ENCODE measurements at regions not wholly inside any gene's neighbourhood (a gene's known extent, or its start where the extent isn't known, plus 50 kb on each side); places are given as distances from the start of the nearest gene placed in this dataset.
A peak's percentile ranks its signal among the peaks of the same experiment; 100 is the strongest.

- H3K4me3 ChIP-seq (ENCODE audit: low read length), result no peak overlapping the region
- no peaks in the 10 kb centered on the region for H3K4me1 ChIP-seq (ENCODE audit: insufficient read depth, low read length)
- H3K9ac ChIP-seq (ENCODE audit: low read depth, low read length), result no peak overlapping the region
- no peak overlapping the region for H3K27ac ChIP-seq (ENCODE audit: low read length)
- no peaks in the 10 kb centered on the region for H3K27me3 ChIP-seq (ENCODE audit: insufficient read depth, low read length)
- no peaks in the 10 kb centered on the region for H3K36me3 ChIP-seq (ENCODE audit: insufficient read depth, low read depth, low read length)
- H3K9me3 ChIP-seq (ENCODE audit: insufficient read depth, low read depth, low read length), result no peaks in the 10 kb centered on the region
Observed at GRCh38 chr10:62618576-62619412, 185.7 kb upstream of the ADO start.

GRCh38 chr10:62619413-62619738 lies 185.1 kb upstream of the ADO start:
- Histone ChIP-seq H3K4me3 (ENCODE audit: low read length) (no peak overlapping the region), H3K9ac (ENCODE audit: low read depth, low read length) (no peak overlapping the region), H3K36me3 (ENCODE audit: insufficient read depth, low read depth, low read length) (no peaks in the 10 kb centered on the region), H3K9me3 (ENCODE audit: insufficient read depth, low read depth, low read length) (no peaks in the 10 kb centered on the region), H3K4me1 (ENCODE audit: insufficient read depth, low read length) (no peaks in the 10 kb centered on the region), H3K27me3 (ENCODE audit: insufficient read depth, low read length) (no peaks in the 10 kb centered on the region), H3K27ac (ENCODE audit: low read length) (no peak overlapping the region)

DNA sequence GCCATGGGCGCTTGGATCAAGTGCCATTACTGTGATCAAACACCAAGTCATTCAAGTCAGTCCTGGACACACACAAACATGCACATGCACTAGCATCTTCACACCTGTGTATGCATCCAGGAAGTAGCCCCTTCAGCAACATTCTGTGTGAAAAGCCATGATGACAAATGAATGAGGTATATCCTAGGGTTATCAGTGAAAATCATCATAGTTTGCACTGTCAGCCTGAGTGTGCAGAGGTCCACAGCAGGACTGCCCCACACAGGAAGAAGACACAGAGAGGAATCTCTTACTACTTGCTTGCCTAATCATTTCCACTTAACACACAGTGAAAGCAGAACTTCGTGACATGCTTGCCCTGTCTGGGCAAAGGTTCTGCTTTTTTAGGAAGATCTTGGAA lies 184.0 kb upstream of the ADO start:
- H3K9me3 ChIP-seq (ENCODE audit: insufficient read depth, low read depth, low read length), result no peaks in the 10 kb centered on the region

GRCh38 chr10:62623223-62623622 lies 181.3 kb upstream of the ADO start:
- Histone ChIP-seq H3K27ac (ENCODE audit: low read length) (no peak overlapping the region), H3K4me3 (ENCODE audit: low read length) (no peak overlapping the region), H3K4me1 (ENCODE audit: insufficient read depth, low read length) (peaks cover 30% of the 10 kb centered on the region), H3K27me3 (ENCODE audit: insufficient read depth, low read length) (no peaks in the 10 kb centered on the region), H3K9me3 (ENCODE audit: insufficient read depth, low read depth, low read length) (no peaks in the 10 kb centered on the region), H3K36me3 (ENCODE audit: insufficient read depth, low read depth, low read length) (no peaks in the 10 kb centered on the region), H3K9ac (ENCODE audit: low read depth, low read length) (no peak overlapping the region)

More for the DNA sequence above, 184.0 kb upstream of the ADO start:
- Histone ChIP-seq H3K4me3 (ENCODE audit: low read length) (no peak overlapping the region), H3K27ac (ENCODE audit: low read length) (no peak overlapping the region), H3K27me3 (ENCODE audit: insufficient read depth, low read length) (no peaks in the 10 kb centered on the region), H3K36me3 (ENCODE audit: insufficient read depth, low read depth, low read length) (no peaks in the 10 kb centered on the region), H3K4me1 (ENCODE audit: insufficient read depth, low read length) (peaks cover 8% of the 10 kb centered on the region; the same call in 1 of the 2 replicates), H3K9ac (ENCODE audit: low read depth, low read length) (no peak overlapping the region)

DNA sequence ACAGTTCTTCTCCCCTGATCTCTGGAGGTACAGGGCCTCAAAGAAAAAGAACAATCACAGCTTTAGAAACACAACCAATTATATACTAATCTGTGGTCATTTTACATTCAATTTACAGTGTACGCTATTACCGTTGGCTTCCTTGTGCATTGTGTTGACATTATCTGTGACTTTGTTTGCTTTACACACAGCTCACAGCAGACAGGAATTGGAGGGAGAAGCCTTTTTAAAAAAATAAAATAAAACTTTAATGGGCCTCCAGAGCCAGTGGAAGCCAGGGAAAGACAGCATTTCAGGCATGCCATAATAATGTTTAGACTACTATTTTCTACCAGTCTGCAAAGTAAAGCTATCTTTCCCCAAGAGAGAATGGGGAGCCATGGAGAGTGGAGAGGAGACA lies 179.0 kb upstream of the ADO start:
- H3K27me3 ChIP-seq (ENCODE audit: insufficient read depth, low read length), result no peaks in the 10 kb centered on the region
- no peak overlapping the region for H3K9ac ChIP-seq (ENCODE audit: low read depth, low read length)
- H3K4me1 ChIP-seq (ENCODE audit: insufficient read depth, low read length), result peaks cover 30% of the 10 kb centered on the region
- H3K9me3 ChIP-seq (ENCODE audit: insufficient read depth, low read depth, low read length), result no peaks in the 10 kb centered on the region
- H3K4me3 ChIP-seq (ENCODE audit: low read length), result no peak overlapping the region
- no peak overlapping the region for H3K27ac ChIP-seq (ENCODE audit: low read length)
- H3K36me3 ChIP-seq (ENCODE audit: insufficient read depth, low read depth, low read length), result no peaks in the 10 kb centered on the region

DNA sequence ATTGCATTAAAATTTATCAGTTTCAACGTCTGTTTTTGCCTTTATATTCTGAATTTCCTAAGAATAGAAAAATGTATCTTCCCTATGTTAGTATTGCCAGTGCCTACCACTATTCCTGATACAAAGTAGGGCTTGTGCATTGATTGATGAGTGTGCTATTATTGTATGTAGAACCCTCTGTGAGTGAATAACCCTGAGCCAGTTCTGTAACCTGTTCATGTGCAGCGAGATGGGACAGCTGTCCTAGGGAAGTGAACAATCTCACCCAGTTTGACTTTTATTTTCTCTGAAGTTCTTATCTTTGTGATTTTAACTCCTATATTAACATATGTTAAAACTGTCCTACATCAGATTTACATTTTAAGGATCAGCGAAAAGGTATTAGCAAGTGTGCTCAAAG lies 178.4 kb upstream of the ADO start:
- Histone ChIP-seq H3K36me3 (ENCODE audit: insufficient read depth, low read depth, low read length) (no peaks in the 10 kb centered on the region), H3K4me1 (ENCODE audit: insufficient read depth, low read length) (peaks cover 30% of the 10 kb centered on the region), H3K9me3 (ENCODE audit: insufficient read depth, low read depth, low read length) (no peaks in the 10 kb centered on the region), H3K27ac (ENCODE audit: low read length) (no peak overlapping the region), H3K4me3 (ENCODE audit: low read length) (peak overlapping the region; percentile 19; the same call in 1 of the 2 replicates), H3K27me3 (ENCODE audit: insufficient read depth, low read length) (no peaks in the 10 kb centered on the region), H3K9ac (ENCODE audit: low read depth, low read length) (0 out of 2 replicates have a peak overlapping the region, but pooled peaks have one; percentile 48)

GRCh38 chr10:62626817-62627216 lies 177.7 kb upstream of the ADO start:
- H3K27ac ChIP-seq (ENCODE audit: low read length), result peak overlapping the region; percentile 12
- H3K9ac ChIP-seq (ENCODE audit: low read depth, low read length), result peak overlapping the region; percentile 48; the same call in 1 of the 2 replicates
- H3K9me3 ChIP-seq (ENCODE audit: insufficient read depth, low read depth, low read length), result no peaks in the 10 kb centered on the region
- H3K4me3 ChIP-seq (ENCODE audit: low read length), result peak overlapping the region; percentile 19
- no peaks in the 10 kb centered on the region for H3K27me3 ChIP-seq (ENCODE audit: insufficient read depth, low read length)
- no peaks in the 10 kb centered on the region for H3K36me3 ChIP-seq (ENCODE audit: insufficient read depth, low read depth, low read length)
- H3K4me1 ChIP-seq (ENCODE audit: insufficient read depth, low read length), result peaks cover 30% of the 10 kb centered on the region

DNA sequence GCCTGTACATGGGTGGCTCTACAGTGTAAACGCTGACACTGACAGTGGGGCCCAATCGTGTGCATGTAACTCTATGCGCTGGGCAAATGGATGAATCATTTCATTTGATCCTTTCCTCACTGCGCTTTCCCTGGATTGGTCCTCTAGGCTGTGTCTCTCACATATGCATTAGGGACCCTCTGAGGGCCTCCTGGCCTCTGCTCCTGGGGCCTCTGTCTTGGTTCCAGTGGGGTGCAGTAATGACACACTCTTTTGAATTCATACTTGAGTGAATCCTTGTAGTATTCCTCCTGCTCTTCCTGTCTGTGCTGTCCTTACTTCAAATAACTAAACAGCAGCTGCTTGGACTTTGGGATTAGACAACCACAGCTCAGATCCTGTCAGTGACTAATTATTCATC lies 176.5 kb upstream of the ADO start:
- no peaks in the 10 kb centered on the region for H3K27me3 ChIP-seq (ENCODE audit: insufficient read depth, low read length)
- no peak overlapping the region for H3K9ac ChIP-seq (ENCODE audit: low read depth, low read length)
- no peaks in the 10 kb centered on the region for H3K36me3 ChIP-seq (ENCODE audit: insufficient read depth, low read depth, low read length)
- H3K9me3 ChIP-seq (ENCODE audit: insufficient read depth, low read depth, low read length), result no peaks in the 10 kb centered on the region
- H3K4me1 ChIP-seq (ENCODE audit: insufficient read depth, low read length), result peaks cover 30% of the 10 kb centered on the region
- no peak overlapping the region for H3K27ac ChIP-seq (ENCODE audit: low read length)
- H3K4me3 ChIP-seq (ENCODE audit: low read length), result no peak overlapping the region

- Histone ChIP-seq H3K36me3 (ENCODE audit: insufficient read depth, low read depth, low read length) (no peaks in the 10 kb centered on the region), H3K9ac (ENCODE audit: low read depth, low read length) (no peak overlapping the region), H3K4me1 (ENCODE audit: insufficient read depth, low read length) (peaks cover 15% of the 10 kb centered on the region), H3K27ac (ENCODE audit: low read length) (no peak overlapping the region), H3K9me3 (ENCODE audit: insufficient read depth, low read depth, low read length) (no peaks in the 10 kb centered on the region), H3K4me3 (ENCODE audit: low read length) (no peak overlapping the region), H3K27me3 (ENCODE audit: insufficient read depth, low read length) (no peaks in the 10 kb centered on the region)
Observed at GRCh38 chr10:62631241-62631640, 173.3 kb upstream of the ADO start.

DNA sequence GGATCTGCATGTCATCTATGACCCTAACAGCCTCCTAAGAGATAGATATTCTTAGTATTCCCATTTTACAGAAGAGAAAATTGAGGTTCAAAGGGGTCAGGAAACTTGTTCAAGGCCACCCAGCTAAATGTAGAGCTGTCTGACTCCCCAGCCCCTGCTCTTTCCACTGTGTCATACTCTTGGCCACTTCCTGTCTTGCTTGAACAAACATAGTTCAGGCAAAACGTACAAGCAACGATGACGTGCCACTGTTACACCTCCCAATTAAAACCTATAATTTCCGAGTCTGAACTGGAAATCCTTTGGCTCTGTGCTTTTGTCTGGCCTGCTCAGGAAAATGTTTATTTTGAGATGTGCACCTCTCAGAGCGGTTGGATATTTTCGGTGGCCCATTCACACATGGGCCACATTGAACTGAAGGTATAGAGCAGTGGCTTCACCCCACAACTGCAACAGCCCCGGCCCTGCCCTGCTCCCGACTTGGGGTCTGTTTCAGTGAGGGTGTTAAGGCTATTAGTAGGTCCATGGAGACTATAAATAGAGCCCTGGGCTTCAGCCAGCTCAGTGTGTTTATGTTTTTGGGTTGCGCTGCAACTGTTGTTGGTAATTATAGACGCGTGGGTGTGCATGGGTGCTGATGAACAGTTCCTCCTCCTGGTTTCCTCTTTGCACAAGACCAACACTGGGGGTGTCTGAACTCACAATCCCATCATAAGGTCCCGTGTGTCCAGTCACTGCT lies 172.3 kb upstream of the ADO start:
- Histone ChIP-seq H3K9me3 (ENCODE audit: insufficient read depth, low read depth, low read length) (no peaks in the 10 kb centered on the region), H3K27ac (ENCODE audit: low read length) (no peak overlapping the region), H3K4me1 (ENCODE audit: insufficient read depth, low read length) (peaks cover 5% of the 10 kb centered on the region), H3K4me3 (ENCODE audit: low read length) (no peak overlapping the region), H3K27me3 (ENCODE audit: insufficient read depth, low read length) (no peaks in the 10 kb centered on the region), H3K36me3 (ENCODE audit: insufficient read depth, low read depth, low read length) (no peaks in the 10 kb centered on the region), H3K9ac (ENCODE audit: low read depth, low read length) (no peak overlapping the region)

GRCh38 chr10:62633976-62634375 lies 170.5 kb upstream of the ADO start:
- Histone ChIP-seq H3K36me3 (ENCODE audit: insufficient read depth, low read depth, low read length) (no peaks in the 10 kb centered on the region), H3K27ac (ENCODE audit: low read length) (no peak overlapping the region), H3K27me3 (ENCODE audit: insufficient read depth, low read length) (no peaks in the 10 kb centered on the region), H3K9ac (ENCODE audit: low read depth, low read length) (no peak overlapping the region), H3K4me1 (ENCODE audit: insufficient read depth, low read length) (no peaks in the 10 kb centered on the region), H3K4me3 (ENCODE audit: low read length) (no peak overlapping the region), H3K9me3 (ENCODE audit: insufficient read depth, low read depth, low read length) (no peaks in the 10 kb centered on the region)

GRCh38 chr10:62634576-62634975 lies 169.9 kb upstream of the ADO start:
- H3K4me1 ChIP-seq (ENCODE audit: insufficient read depth, low read length), result no peaks in the 10 kb centered on the region
- no peak overlapping the region for H3K27ac ChIP-seq (ENCODE audit: low read length)

More at GRCh38 chr10:62634576-62634975, 169.9 kb upstream of the ADO start:
- Histone ChIP-seq H3K27me3 (ENCODE audit: insufficient read depth, low read length) (no peaks in the 10 kb centered on the region), H3K9me3 (ENCODE audit: insufficient read depth, low read depth, low read length) (no peaks in the 10 kb centered on the region), H3K36me3 (ENCODE audit: insufficient read depth, low read depth, low read length) (no peaks in the 10 kb centered on the region), H3K4me3 (ENCODE audit: low read length) (no peak overlapping the region), H3K9ac (ENCODE audit: low read depth, low read length) (no peak overlapping the region)

Measured in iPS-20b (cell line).